K562 (cell line): ENCODE measurements at regions not wholly inside any gene's neighbourhood (a gene's known extent, or its start where the extent isn't known, plus 50 kb on each side); places are given as distances from the start of the nearest gene placed in this dataset.

ENCODE experiments used
- CTBP1 ChIP-seq: fragments of 450-650 bp; IDR thresholded peaks from 2 replicates; pipeline ENCODE4 v1.6.1; 2016; ENCODE audit warnings: borderline replicate concordance
- FUS ChIP-seq: fragments of 200-400 bp; formaldehyde crosslinking; optimal IDR thresholded peaks from 2 replicates; pipeline ENCODE3; 2017; ENCODE audit warnings: low read depth, low read length
- GATAD2B ChIP-seq: fragments of 450-650 bp; IDR thresholded peaks from 2 replicates; pipeline ENCODE4 v1.6.1; 2017; ENCODE audit warnings: mild to moderate bottlenecking, borderline replicate concordance
- HBP1 ChIP-seq: fragments of 450-650 bp; formaldehyde crosslinking; IDR thresholded peaks from 2 replicates; pipeline ENCODE4 v1.4.0; 2022; ENCODE audit warnings: missing genetic modification characterization
- IFI16 ChIP-seq: fragments of 250-450 bp; sonication (Bioruptor Pico); IDR thresholded peaks from 2 replicates; pipeline ENCODE4 v2.1.2; 2022; ENCODE audit warnings: mild to moderate bottlenecking, inconsistent platforms
- IRF9 ChIP-seq: fragments of 450-650 bp; IDR thresholded peaks from 2 replicates; pipeline ENCODE4 v1.6.1; 2016; ENCODE audit warnings: missing biosample characterization, missing genetic modification characterization
- L3MBTL2 ChIP-seq: fragments of 450-650 bp; IDR thresholded peaks from 2 replicates; pipeline ENCODE4 v1.6.1; 2016; ENCODE audit warnings: mild to moderate bottlenecking, moderate library complexity
- LCOR ChIP-seq: sonication (generic); formaldehyde crosslinking; IDR thresholded peaks from 2 replicates; pipeline ENCODE4 v1.8.0; 2022; ENCODE audit warnings: mild to moderate bottlenecking, missing genetic modification reagents
- MTA2 ChIP-seq: fragments of 450-650 bp; IDR thresholded peaks from 2 replicates; pipeline ENCODE4 v1.6.1; 2016; ENCODE audit warnings: low read depth
- NFRKB ChIP-seq: fragments of 450-650 bp; IDR thresholded peaks from 2 replicates; pipeline ENCODE4 v1.6.1; 2016; ENCODE audit warnings: low read depth
- NR4A1 ChIP-seq, 2 experiments: fragments of 250-450 bp in 1 of 2; fragments of 450-650 bp in 1 of 2; sonication (Bioruptor Pico) in 1 of 2; IDR thresholded peaks; 2 replicates each; pipeline versions ENCODE4 v1.4.0 to v1.6.1; 2016 to 2020; ENCODE audit warnings: mild to moderate bottlenecking in 2 of 2, missing compliant biosample characterization in 1 of 2, missing genetic modification characterization in 1 of 2, moderate library complexity in 1 of 2
- PYGO2 ChIP-seq: fragments of 450-650 bp; IDR thresholded peaks from 2 replicates; pipeline ENCODE4 v1.6.1; 2016; ENCODE audit warnings: mild to moderate bottlenecking, missing genetic modification characterization, moderate library complexity, missing compliant biosample characterization
- RBM22 ChIP-seq: fragments of 200-400 bp; formaldehyde crosslinking; IDR thresholded peaks from 2 replicates; pipeline ENCODE4 v1.6.1; 2018; ENCODE audit warnings: low read length, low read depth; ENCODE audit not compliant: poor library complexity, severe bottlenecking
- RCOR1 ChIP-seq, 2 experiments: IDR thresholded peaks; 2 replicates each; pipeline ENCODE4 v1.6.1; 2012; ENCODE audit warnings: low read depth in 2 of 2, low read length in 2 of 2, borderline replicate concordance in 1 of 2, improper control_type of control experiment in 1 of 2
- STAG1 ChIP-seq: sonication (generic); formaldehyde crosslinking; IDR thresholded peaks from 2 replicates; pipeline ENCODE4 v1.5.0; 2020; ENCODE audit warnings: missing genetic modification reagents, borderline replicate concordance
- STAT5B ChIP-seq: fragments of 250-450 bp; sonication (Bioruptor Pico); IDR thresholded peaks from 2 replicates; pipeline ENCODE4 v1.8.0; 2021; ENCODE audit warnings: mild to moderate bottlenecking, inconsistent platforms
- TBL1XR1 ChIP-seq, 2 experiments: IDR thresholded peaks; 2 replicates each; pipeline ENCODE4 v1.6.1; 2012; ENCODE audit warnings: improper control_type of control experiment in 2 of 2, low read length in 2 of 2, mild to moderate bottlenecking in 1 of 2
- TFAP4 ChIP-seq: sonication (generic); formaldehyde crosslinking; IDR thresholded peaks from 2 replicates; pipeline ENCODE4 v1.8.0; 2022; ENCODE audit warnings: missing genetic modification reagents, mild to moderate bottlenecking, moderate library complexity, borderline replicate concordance
- TSC22D4 ChIP-seq: fragments of 450-650 bp; IDR thresholded peaks from 2 replicates; pipeline ENCODE4 v1.6.1; 2016; ENCODE audit warnings: missing genetic modification characterization, missing biosample characterization, control low read depth
- ZNF143 ChIP-seq: sonication (generic); formaldehyde crosslinking; IDR thresholded peaks from 2 replicates; pipeline ENCODE4 v1.9.0; 2022; ENCODE audit warnings: mild to moderate bottlenecking, missing genetic modification reagents
- ZNF165 ChIP-seq: fragments of 250-450 bp; sonication (Bioruptor Pico); IDR thresholded peaks from 2 replicates; pipeline ENCODE4 v1.4.0; 2020; ENCODE audit warnings: borderline replicate concordance
- ZNF512 ChIP-seq: IDR thresholded peaks from 2 replicates; pipeline ENCODE4 v1.6.1; 2016; ENCODE audit warnings: missing genetic modification characterization, missing compliant biosample characterization
- ZNF586 ChIP-seq: fragments of 450-650 bp; formaldehyde crosslinking; conservative IDR thresholded peaks from 2 replicates; pipeline ENCODE4 v1.4.0; 2020; ENCODE audit warnings: mild to moderate bottlenecking, moderate library complexity
- ZNF695 ChIP-seq: fragments of 450-650 bp; formaldehyde crosslinking; IDR thresholded peaks from 2 replicates; pipeline ENCODE4 v1.4.0; 2020; ENCODE audit warnings: mild to moderate bottlenecking, moderate library complexity
- ZNF696 ChIP-seq: fragments of 250-450 bp; sonication (Bioruptor Pico); conservative IDR thresholded peaks from 2 replicates; pipeline ENCODE4 v1.4.0; 2020; ENCODE audit warnings: mild to moderate bottlenecking, moderate library complexity

- TF ChIP-seq ZNF512 (tag) (no peak), TBL1XR1 (IDR thresholded peaks at IDR 0.05; ENCODE audit: low read length in 2 of 2) (peak in 1 of 2 experiments; percentile 16; a peak in 1 of 4 replicates), HBP1 (CRISPR knock-in tag) (no peak), GATAD2B (no peak), IRF9 (tag) (peak; percentile 77), STAG1 (CRISPR knock-in tag) (no peak), STAT5B (CRISPR knock-in tag) (no peak), ZNF143 (CRISPR knock-in tag) (no peak), LCOR (no peak), ZNF165 (CRISPR knock-in tag) (no peak), RCOR1 (IDR thresholded peaks at IDR 0.05; ENCODE audit: borderline replicate concordance in 1 of 2, low read depth in 2 of 2, low read length in 2 of 2) (peak in 1 of 2 experiments; percentile 64; a peak in 1 of 4 replicates), CTBP1 (peak; percentile 26), NR4A1 (CRISPR knock-in tag; IDR thresholded peaks at IDR 0.05) (no peak), NR4A1 (tag; IDR thresholded peaks at IDR 0.05) (no peak), L3MBTL2 (peak; percentile 58), ZNF695 (CRISPR knock-in tag) (no peak), ZNF696 (CRISPR knock-in tag) (no peak), IFI16 (CRISPR knock-in tag) (no peak), ZNF586 (CRISPR knock-in tag) (no peak), TSC22D4 (tag) (no peak), RBM22 (no peak), TFAP4 (CRISPR knock-in tag) (peak; percentile 83; the same call in 1 of the 2 replicates), NFRKB (no peak), PYGO2 (tag) (no peak), MTA2 (no peak), FUS (no peak)
These were observed 65.6 kb upstream of the PTGR2 start (continued) for GRCh38 chr14:73785834-73786635.
